Neural cell (in vitro differentiated cells): ENCODE measurements at regions not wholly inside any gene's neighbourhood (a gene's known extent, or its start where the extent isn't known, plus 50 kb on each side); places are given as distances from the start of the nearest gene placed in this dataset.

Source experiments
- CTCF ChIP-seq: fragments of 450-650 bp; IDR thresholded peaks from 2 replicates; pipeline ENCODE4 v1.5.1; 2014; ENCODE audit warnings: antibody characterized with exemption, mild to moderate bottlenecking, moderate library complexity; ENCODE audit not compliant: poor library complexity, severe bottlenecking
- EP300 ChIP-seq: fragments of 450-650 bp; conservative IDR thresholded peaks from 2 replicates; pipeline ENCODE4 v1.6.1; 2014; ENCODE audit warnings: antibody characterized with exemption, mild to moderate bottlenecking, moderate library complexity; ENCODE audit not compliant: poor library complexity, severe bottlenecking
- EZH2 ChIP-seq: fragments of 200-600, 300-800 bp; shearing (Covaris generic), sonication (generic); IDR thresholded peaks from 2 replicates; pipeline ENCODE4 v1.6.1; 2014; ENCODE audit warnings: antibody characterized with exemption, low read length, borderline replicate concordance, mild to moderate bottlenecking; ENCODE audit not compliant: insufficient read depth, poor library complexity, severe bottlenecking
- POLR2AphosphoS5 ChIP-seq: IDR thresholded peaks from 2 replicates; pipeline ENCODE4 v1.6.1; 2012
- RAD21 ChIP-seq: fragments of 450-650 bp; conservative IDR thresholded peaks from 2 replicates; pipeline ENCODE4 v1.6.1; 2014; ENCODE audit warnings: antibody characterized with exemption, mild to moderate bottlenecking, moderate library complexity
- SMC3 ChIP-seq: fragments of 450-650 bp; conservative IDR thresholded peaks from 2 replicates; pipeline ENCODE4 v1.6.1; 2014; ENCODE audit warnings: antibody characterized with exemption, mild to moderate bottlenecking, moderate library complexity; ENCODE audit not compliant: poor library complexity
- TAF1 ChIP-seq: IDR thresholded peaks from 2 replicates; pipeline ENCODE4 v1.6.1; 2012; ENCODE audit warnings: low read depth
- TF ChIP-seq, protein P1 (sequence below): IDR thresholded peaks from 2 replicates; pipeline ENCODE4 v1.6.1; 2012; ENCODE audit warnings: borderline replicate concordance

DNA sequence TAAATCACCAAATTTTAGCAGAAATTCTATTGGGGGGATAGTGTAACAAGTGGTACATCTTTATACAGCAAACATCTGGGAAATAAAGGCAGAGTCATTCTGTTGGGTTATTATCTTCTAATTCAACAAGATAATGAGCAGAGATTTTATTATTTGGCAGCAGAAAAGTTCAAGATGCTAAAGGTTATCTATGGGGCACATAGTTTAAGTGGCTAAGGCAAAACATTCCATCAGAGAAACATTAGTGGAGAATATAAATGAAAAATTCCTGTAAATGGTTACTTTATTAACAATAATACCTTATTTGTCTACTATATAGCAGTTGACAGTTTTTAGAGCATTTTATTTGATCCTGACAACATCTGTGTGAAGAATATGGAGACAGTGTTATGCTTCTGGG is 815.7 kb downstream of the NCAM2 start:
- TF ChIP-seq POLR2AphosphoS5 (no peak), EZH2 (no peak), CTCF (no peak), EP300 (no peak), TAF1 (no peak), SMC3 (no peak), RAD21 (no peak)
- TF ChIP-seq, protein P1, sequence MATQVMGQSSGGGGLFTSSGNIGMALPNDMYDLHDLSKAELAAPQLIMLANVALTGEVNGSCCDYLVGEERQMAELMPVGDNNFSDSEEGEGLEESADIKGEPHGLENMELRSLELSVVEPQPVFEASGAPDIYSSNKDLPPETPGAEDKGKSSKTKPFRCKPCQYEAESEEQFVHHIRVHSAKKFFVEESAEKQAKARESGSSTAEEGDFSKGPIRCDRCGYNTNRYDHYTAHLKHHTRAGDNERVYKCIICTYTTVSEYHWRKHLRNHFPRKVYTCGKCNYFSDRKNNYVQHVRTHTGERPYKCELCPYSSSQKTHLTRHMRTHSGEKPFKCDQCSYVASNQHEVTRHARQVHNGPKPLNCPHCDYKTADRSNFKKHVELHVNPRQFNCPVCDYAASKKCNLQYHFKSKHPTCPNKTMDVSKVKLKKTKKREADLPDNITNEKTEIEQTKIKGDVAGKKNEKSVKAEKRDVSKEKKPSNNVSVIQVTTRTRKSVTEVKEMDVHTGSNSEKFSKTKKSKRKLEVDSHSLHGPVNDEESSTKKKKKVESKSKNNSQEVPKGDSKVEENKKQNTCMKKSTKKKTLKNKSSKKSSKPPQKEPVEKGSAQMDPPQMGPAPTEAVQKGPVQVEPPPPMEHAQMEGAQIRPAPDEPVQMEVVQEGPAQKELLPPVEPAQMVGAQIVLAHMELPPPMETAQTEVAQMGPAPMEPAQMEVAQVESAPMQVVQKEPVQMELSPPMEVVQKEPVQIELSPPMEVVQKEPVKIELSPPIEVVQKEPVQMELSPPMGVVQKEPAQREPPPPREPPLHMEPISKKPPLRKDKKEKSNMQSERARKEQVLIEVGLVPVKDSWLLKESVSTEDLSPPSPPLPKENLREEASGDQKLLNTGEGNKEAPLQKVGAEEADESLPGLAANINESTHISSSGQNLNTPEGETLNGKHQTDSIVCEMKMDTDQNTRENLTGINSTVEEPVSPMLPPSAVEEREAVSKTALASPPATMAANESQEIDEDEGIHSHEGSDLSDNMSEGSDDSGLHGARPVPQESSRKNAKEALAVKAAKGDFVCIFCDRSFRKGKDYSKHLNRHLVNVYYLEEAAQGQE, result no peak
